Muscle of leg (tissue), 3 donors: ENCODE measurements at regions not wholly inside any gene's neighbourhood (a gene's known extent, or its start where the extent isn't known, plus 50 kb on each side); places are given as distances from the start of the nearest gene placed in this dataset.
"Not testable (repeated sequence)": the region's sequence is repeated elsewhere in the genome, so short reads cannot be mapped to it uniquely, and the experiment has no call there.

ENCODE experiments used
- DNase-seq: peaks from one replicate; pipeline ENCODE4 v3.0.0; 2013
- H3K27ac ChIP-seq: one replicate; pipeline ENCODE4 v1.5.1; 2013; ENCODE audit warnings: mild to moderate bottlenecking, low read length, control low read depth
- H3K27me3 ChIP-seq: one replicate; pipeline ENCODE4 v1.6.1; 2013; ENCODE audit warnings: low read length; ENCODE audit not compliant: control insufficient read depth, insufficient read depth
- H3K36me3 ChIP-seq: one replicate; pipeline ENCODE4 v1.6.1; 2013; ENCODE audit warnings: low read length; ENCODE audit not compliant: control insufficient read depth, insufficient read depth
- H3K4me1 ChIP-seq: one replicate; pipeline ENCODE4 v1.6.1; 2013; ENCODE audit warnings: low read length; ENCODE audit not compliant: control insufficient read depth, insufficient read depth
- H3K4me3 ChIP-seq: one replicate; pipeline ENCODE4 v1.5.1; 2013; ENCODE audit warnings: low read length, control low read depth
- H3K9me3 ChIP-seq: replicated peaks from 2 replicates; pipeline ENCODE4 v1.6.1; 2013; ENCODE audit warnings: low read depth, low read length; ENCODE audit not compliant: control insufficient read depth
- WGBS: methylation state at CpG from one replicate; pipeline ENCODE4 v1.1.5; 2013; ENCODE audit warnings: missing lambda C conversion rate; ENCODE audit not compliant: insufficient coverage; 5-methylcytosine and 5-hydroxymethylcytosine counted together

DNA sequence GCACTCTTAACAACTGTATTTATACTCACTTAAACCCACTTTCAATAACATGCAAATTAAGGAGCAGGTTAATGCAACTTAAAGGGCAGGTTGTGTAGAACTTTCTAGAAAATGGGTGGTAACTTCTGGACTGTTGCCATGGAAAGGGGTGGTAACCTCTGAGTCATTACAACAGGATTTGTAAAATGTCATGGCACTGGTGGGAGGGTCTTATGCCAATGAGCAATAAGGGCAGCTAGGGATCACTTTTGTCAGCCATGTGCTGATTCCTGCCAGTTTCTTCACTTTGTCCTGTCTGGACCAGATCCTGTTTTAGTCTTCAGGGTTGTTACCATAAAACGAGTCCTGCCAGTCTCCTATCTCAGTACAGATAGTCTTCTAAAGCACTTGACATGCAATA is 560.5 kb upstream of the PTCHD4 start:
- Histone ChIP-seq H3K27me3 (no peaks in the 10 kb centered on the region), H3K4me1 (no peaks in the 10 kb centered on the region), H3K4me3 (no peak overlapping the region), H3K27ac (no peak overlapping the region), H3K36me3 (no peaks in the 10 kb centered on the region), H3K9me3 (no peaks in the 10 kb centered on the region)
- no peak for DNase-seq
- WGBS = no CpG with 5 or more reads among the region's 1 CpG

DNA sequence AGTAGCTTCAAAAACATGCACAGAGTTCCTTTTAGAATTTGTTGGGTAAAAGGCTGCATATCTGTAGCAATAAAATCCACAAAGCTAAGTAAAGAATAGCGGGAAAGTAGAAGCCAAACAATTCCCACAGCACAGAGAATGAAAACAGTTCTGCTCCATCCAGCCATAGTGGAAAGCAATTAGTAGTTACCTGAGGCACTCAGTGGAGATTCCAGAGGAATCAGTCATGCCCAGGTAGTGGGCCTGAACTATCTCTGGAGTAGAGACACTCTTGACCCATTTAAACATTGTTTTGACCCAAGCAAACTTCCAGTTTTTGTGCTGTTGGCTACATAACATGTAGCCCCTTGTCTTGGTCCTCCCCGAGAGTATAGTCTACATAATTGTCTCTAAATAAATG is 559.5 kb upstream of the PTCHD4 start:
- WGBS = no CpG with 5 or more reads among the region's 2 CpGs
- Histone ChIP-seq H3K27ac (no peak overlapping the region), H3K4me1 (no peaks in the 10 kb centered on the region), H3K9me3 (no peaks in the 10 kb centered on the region), H3K36me3 (no peaks in the 10 kb centered on the region), H3K27me3 (no peaks in the 10 kb centered on the region), H3K4me3 (no peak overlapping the region)
- DNase-seq = no peak

DNA sequence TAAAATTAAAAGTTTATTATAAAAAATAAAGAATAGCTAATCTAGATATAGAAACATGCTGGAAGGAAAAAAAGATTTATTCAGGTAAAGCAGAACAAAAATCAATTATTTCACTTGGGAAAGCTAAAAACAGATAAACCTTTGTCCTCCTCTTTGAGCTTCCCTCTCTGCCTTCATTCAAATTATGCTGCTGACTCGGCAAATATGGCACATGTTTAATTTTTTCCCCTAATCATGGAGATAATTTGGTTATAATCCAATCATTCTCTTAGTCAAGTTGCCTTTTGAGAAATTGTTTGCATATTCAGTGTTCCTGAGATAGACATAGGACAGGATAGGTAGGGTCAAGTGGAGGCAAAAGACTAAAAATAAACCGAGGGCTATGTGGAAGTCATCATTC is 556.8 kb upstream of the PTCHD4 start:
- Histone ChIP-seq H3K27me3 (no peaks in the 10 kb centered on the region), H3K36me3 (no peaks in the 10 kb centered on the region), H3K4me3 (no peak overlapping the region), H3K9me3 (no peaks in the 10 kb centered on the region), H3K27ac (no peak overlapping the region), H3K4me1 (no peaks in the 10 kb centered on the region)
- no peak for DNase-seq
- no CpG with 5 or more reads among the region's 2 CpGs for WGBS

DNA sequence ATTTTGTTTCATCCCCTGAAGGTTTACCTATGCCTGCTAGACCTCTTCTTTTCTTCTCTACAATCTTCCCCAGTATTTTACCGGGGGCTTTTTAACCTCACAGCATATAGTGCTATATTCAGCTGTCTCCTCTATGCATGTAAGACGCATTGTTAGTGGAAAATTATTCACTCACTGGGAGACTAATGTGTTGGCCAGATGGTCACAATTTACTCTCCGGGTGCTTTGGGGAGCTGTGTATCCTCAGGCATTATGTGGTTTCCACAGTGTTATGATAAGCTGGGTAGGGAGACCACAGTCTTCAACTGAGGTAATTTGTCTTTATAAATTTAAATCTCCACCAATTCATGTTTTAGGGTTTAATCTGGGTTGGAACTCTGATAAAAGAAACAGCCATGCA is 553.8 kb upstream of the PTCHD4 start:
- Histone ChIP-seq H3K27me3 (no peaks in the 10 kb centered on the region), H3K27ac (no peak overlapping the region), H3K36me3 (no peaks in the 10 kb centered on the region), H3K4me3 (no peak overlapping the region), H3K9me3 (no peaks in the 10 kb centered on the region), H3K4me1 (no peaks in the 10 kb centered on the region)
- peak; percentile 34 for DNase-seq
- WGBS = no CpG with 5 or more reads among the region's 3 CpGs

DNA sequence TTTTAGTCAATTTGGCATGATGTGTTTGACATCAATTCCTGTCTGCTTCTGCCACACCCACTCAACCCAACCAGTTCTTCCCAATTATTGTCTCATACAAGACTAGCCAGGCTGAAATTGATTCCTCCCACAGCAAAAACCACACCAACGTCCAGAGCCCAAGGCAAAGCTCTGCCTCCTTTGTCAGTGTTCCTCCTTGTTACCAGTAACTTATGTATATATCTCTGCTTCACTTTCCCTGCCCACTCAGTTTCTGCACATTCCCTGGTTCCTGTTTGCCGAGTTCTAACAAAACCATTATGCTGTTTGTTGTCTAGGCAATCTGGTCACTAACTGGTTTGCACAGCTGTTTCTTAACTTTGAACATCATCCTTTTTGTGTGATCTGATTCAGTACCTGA is 547.9 kb upstream of the PTCHD4 start:
- no peak overlapping the region for H3K27ac ChIP-seq
- 58% methylated on average over 2 of the region's 2 CpGs for WGBS
- H3K4me3 ChIP-seq = no peak overlapping the region
- H3K9me3 ChIP-seq = no peaks in the 10 kb centered on the region
- no peaks in the 10 kb centered on the region for H3K27me3 ChIP-seq
- DNase-seq = no peak
- H3K4me1 ChIP-seq = no peaks in the 10 kb centered on the region
- H3K36me3 ChIP-seq = no peaks in the 10 kb centered on the region

DNA sequence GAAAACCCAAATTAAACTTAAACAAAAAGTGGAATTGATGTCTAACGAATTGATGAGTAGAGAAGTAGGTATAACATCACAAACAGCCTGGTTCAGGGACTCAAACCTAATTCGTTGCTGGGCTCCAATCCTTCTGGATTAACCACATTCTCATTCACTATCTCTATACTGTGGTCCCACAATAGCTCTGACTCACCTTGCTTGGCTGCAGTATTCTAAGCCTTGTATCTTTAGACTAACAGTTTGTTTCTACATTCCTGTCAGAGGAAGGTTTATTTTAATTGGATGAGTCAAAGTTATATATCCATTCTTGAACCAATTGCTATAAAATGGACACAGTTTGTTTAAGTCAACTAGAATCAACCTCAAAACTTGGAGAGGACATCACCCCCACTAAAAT is 530.5 kb upstream of the PTCHD4 start:
- no peaks in the 10 kb centered on the region for H3K27me3 ChIP-seq
- no peak for DNase-seq
- H3K36me3 ChIP-seq = no peaks in the 10 kb centered on the region
- no peak overlapping the region for H3K27ac ChIP-seq
- H3K4me3 ChIP-seq = no peak overlapping the region
- WGBS = no CpG with 5 or more reads among the region's 2 CpGs
- H3K4me1 ChIP-seq = no peaks in the 10 kb centered on the region
- peaks cover 8% of the 10 kb centered on the region for H3K9me3 ChIP-seq

DNA sequence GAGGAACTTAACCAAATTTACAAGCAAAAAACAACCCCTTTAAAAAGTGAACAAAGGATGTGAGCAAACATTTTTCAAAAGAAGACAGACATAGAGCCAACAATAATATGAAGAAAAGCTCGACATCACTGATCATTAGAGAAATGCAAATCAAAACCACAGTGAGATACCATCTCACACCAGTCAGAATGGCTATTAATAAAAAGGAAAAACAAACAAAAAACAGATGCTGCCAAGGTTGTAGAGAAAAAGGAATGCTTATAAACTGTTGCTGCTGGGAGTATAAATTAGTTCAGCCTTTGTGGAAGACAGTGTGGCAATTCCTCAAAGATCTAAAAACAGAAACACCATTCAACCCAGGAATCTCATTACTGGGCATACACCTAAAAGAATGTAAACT is 527.8 kb upstream of the PTCHD4 start:
- not testable (repeated sequence) for DNase-seq, H3K4me1 ChIP-seq, H3K36me3 ChIP-seq, H3K4me3 ChIP-seq, H3K27ac ChIP-seq, H3K27me3 ChIP-seq, H3K9me3 ChIP-seq
- no CpG with 5 or more reads among the region's 1 CpG for WGBS

DNA sequence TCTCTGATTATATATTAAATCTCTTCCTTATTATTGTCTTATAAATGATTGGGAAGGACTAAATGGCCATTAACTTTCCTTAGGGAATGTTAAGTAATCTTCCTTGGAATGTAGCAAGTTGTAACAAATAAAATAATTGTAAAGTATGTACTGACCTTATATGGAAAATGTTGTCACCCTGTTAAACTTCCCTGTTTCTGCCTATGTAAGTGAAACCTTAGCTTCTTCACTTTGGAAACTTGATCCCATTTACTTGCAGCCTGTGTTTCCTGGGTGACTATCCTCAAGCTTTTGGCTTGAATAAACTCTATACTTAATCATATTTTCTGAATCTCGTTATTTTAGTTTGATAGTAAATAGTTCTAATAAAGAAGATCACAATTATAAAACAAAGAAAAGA is 519.5 kb upstream of the PTCHD4 start:
- Histone ChIP-seq H3K36me3 (no peaks in the 10 kb centered on the region), H3K9me3 (no peaks in the 10 kb centered on the region), H3K4me1 (no peaks in the 10 kb centered on the region), H3K27ac (no peak overlapping the region), H3K4me3 (no peak overlapping the region), H3K27me3 (no peaks in the 10 kb centered on the region)
- DNase-seq = no peak
- WGBS = no CpG with 5 or more reads among the region's 1 CpG

DNA sequence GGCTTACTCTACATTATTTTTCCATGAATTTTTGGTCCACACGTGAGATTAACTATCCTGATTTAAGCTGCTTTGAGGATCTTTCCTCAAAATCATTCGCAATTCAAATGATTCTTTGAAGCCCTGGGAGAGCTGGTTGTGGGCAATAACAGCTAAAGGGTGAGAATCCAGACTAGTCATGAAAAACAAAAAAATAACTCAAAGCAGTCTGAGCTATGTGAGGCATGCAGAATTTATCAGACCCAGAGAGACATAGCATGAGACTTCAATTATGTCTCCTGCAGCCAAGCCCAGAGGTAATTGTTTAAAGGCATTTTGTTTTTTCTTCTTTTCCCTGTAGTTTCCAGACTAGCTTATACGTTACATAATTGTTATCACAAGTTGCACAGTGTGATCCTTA is 517.3 kb upstream of the PTCHD4 start:
- Histone ChIP-seq H3K27ac (no peak overlapping the region), H3K9me3 (no peaks in the 10 kb centered on the region), H3K4me1 (no peaks in the 10 kb centered on the region), H3K4me3 (no peak overlapping the region), H3K36me3 (no peaks in the 10 kb centered on the region), H3K27me3 (no peaks in the 10 kb centered on the region)
- no CpG with 5 or more reads among the region's 3 CpGs for WGBS
- DNase-seq = no peak

DNA sequence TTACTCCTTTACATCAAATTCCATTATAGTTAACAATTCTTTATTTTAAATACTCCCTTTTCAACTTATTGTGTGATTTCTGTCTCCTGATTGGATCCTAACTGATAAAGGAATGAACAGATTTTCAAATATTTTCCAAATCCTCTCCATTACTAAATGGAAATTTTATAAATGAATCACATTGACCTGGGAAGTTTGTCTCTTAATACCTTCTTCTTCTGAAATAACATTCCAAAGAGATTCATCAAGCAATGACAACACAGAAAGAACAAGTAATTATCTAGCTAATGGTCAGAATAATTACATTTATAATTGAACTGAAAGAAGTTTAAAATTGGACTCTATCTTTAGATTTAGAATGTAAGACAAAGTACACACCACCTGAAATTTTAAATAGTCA is 515.4 kb upstream of the PTCHD4 start:
- Histone ChIP-seq H3K27ac (no peak overlapping the region), H3K36me3 (no peaks in the 10 kb centered on the region), H3K9me3 (no peaks in the 10 kb centered on the region), H3K27me3 (no peaks in the 10 kb centered on the region), H3K4me3 (no peak overlapping the region), H3K4me1 (no peaks in the 10 kb centered on the region)
- no peak for DNase-seq

DNA sequence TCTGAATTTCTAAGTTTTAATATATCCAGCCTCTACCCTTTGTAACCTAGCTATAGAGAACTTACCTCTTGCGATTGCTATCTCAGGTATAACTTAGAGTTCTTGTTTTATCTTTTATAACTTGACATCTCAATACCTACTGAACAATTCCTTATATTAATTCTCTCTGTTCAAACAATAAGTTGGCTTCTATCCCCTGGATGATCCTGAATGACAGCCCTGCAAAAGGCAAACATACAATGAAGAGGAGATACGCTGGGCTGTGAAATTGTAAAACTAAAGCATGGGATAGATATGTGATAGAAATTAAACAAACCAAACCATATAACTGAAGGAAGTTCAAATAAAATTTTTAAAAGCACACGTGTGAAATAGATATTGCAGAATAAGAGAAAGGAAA is 513.6 kb upstream of the PTCHD4 start:
- Histone ChIP-seq H3K4me1 (no peaks in the 10 kb centered on the region), H3K27ac (no peak overlapping the region), H3K4me3 (no peak overlapping the region), H3K27me3 (no peaks in the 10 kb centered on the region), H3K36me3 (no peaks in the 10 kb centered on the region), H3K9me3 (no peaks in the 10 kb centered on the region)
- no peak for DNase-seq
- WGBS = no CpG with 5 or more reads among the region's 3 CpGs
